HepG2 (cell line): ENCODE measurements at regions not wholly inside any gene's neighbourhood (a gene's known extent, or its start where the extent isn't known, plus 50 kb on each side); places are given as distances from the start of the nearest gene placed in this dataset.

Experiments used
- ATAC-seq: fragments of 200-7000 bp; cut with Tn5 transposase; 3 replicates; pipeline ENCODE4 v1.9.1; 2020; ENCODE audit warnings: mild to moderate bottlenecking, moderate library complexity
- BruUV-seq: library from RNA; stranded (reverse); fragments of 400-500 nt; replicated peaks from 2 replicates; lab custom pipeline; 2021; lab: Mats Ljungman, UMichigan
- CTCF ChIA-PET: fragments of 300-600 bp; formaldehyde crosslinking; extraction: SDS; loops from one replicate; lab custom pipeline; 2021; ENCODE audit warnings: low total read pairs, inconsistent platforms, low intra/inter-chr PET ratio; lab: Yijun Ruan, JAX
- POLR2A ChIA-PET: fragments of 350-600 bp; sonication (Branson Sonifier 250); formaldehyde crosslinking; loops from one replicate; lab custom pipeline; 2020; ENCODE audit warnings: antibody characterized with exemption, inconsistent platforms; lab: Yijun Ruan, JAX
- DNase-seq: peaks from one replicate; pipeline ENCODE4 v3.0.0-alpha.2; 2015; ENCODE audit warnings: low spot score
- FAIRE-seq: peaks from 3 replicates; lab custom pipeline; 2011; peaks lifted over from hg19 to GRCh38; lab: Jason Lieb, UNC
- H2AFZ ChIP-seq: one replicate; pipeline ENCODE4 v1.6.1; 2011; ENCODE audit warnings: low read length, inconsistent platforms
- H3K27ac ChIP-seq: fragments of 300-600 bp; 3 replicates; pipeline ENCODE4 v1.8.0; 2011; ENCODE audit warnings: mixed run types, mild to moderate bottlenecking, mixed read lengths, low read length, inconsistent platforms; ENCODE audit not compliant: insufficient read depth; ENCODE audit errors: extremely low read length
- H3K27me3 ChIP-seq, 2 experiments: fragments of 200-600 bp in 1 of 2; 2 replicates in 1 of 2; 3 replicates in 1 of 2; pipeline versions ENCODE4 v1.6.0 to v1.8.0; 2011; ENCODE audit warnings: low read length in 2 of 2, mild to moderate bottlenecking in 2 of 2, moderate library complexity in 2 of 2, inconsistent platforms in 1 of 2; ENCODE audit not compliant: insufficient read depth in 2 of 2, control insufficient read depth in 1 of 2
- H3K36me3 ChIP-seq, 2 experiments: fragments of 200-600 bp in 1 of 2; replicated peaks in 1 of 2; 2 replicates in 1 of 2; 3 replicates in 1 of 2; pipeline versions ENCODE4 v1.5.1 to v1.8.0; 2011; ENCODE audit warnings: low read length in 2 of 2, inconsistent platforms in 1 of 2; ENCODE audit not compliant: insufficient read depth in 2 of 2, control insufficient read depth in 1 of 2
- H3K4me1 ChIP-seq: 2 replicates; pipeline ENCODE4 v1.5.1; 2012; ENCODE audit warnings: low read length, inconsistent platforms; ENCODE audit not compliant: insufficient read depth
- H3K4me2 ChIP-seq: 2 replicates; pipeline ENCODE4 v1.6.0; 2011; ENCODE audit warnings: low read depth, low read length, inconsistent platforms
- H3K4me3 ChIP-seq, 3 experiments: fragments of 200-600 bp in 1 of 3; sonication (generic), shearing (Covaris generic) in 1 of 3; replicated peaks in 1 of 3; 2 replicates each; pipeline ENCODE4 v1.5.1; 2011 to 2016; ENCODE audit warnings: low read length in 3 of 3, inconsistent platforms in 2 of 3, low read depth in 2 of 3, mild to moderate bottlenecking in 2 of 3, control low read depth in 1 of 3, mixed read lengths in 1 of 3; ENCODE audit not compliant: insufficient read depth in 1 of 3
- H3K79me2 ChIP-seq: one replicate; pipeline ENCODE4 v1.6.1; 2011; ENCODE audit warnings: low read length, inconsistent platforms; ENCODE audit not compliant: insufficient read depth
- H3K9ac ChIP-seq: 2 replicates; pipeline ENCODE4 v1.6.0; 2011; ENCODE audit warnings: mild to moderate bottlenecking, low read depth, low read length, inconsistent platforms; ENCODE audit not compliant: insufficient read depth
- H3K9me3 ChIP-seq: 2 replicates; pipeline ENCODE4 v1.5.1; 2012; ENCODE audit warnings: mild to moderate bottlenecking, low read length
- H4K20me1 ChIP-seq: 2 replicates; pipeline ENCODE4 v1.6.0; 2011; ENCODE audit warnings: inconsistent platforms, mild to moderate bottlenecking, low read length, moderate library complexity; ENCODE audit not compliant: insufficient read depth
- CBX2 ChIP-seq, 2 experiments: fragments of 200-600 bp in 1 of 2; sonication (generic); formaldehyde crosslinking in 1 of 2; IDR thresholded peaks; 2 replicates each; pipeline versions ENCODE4 v1.7.0 to v1.8.1; 2018 to 2022; ENCODE audit warnings: low read depth in 2 of 2, low read length in 1 of 2, mild to moderate bottlenecking in 1 of 2, missing genetic modification reagents in 1 of 2
- JUNB ChIP-seq: sonication (generic); formaldehyde crosslinking; IDR thresholded peaks from 2 replicates; pipeline ENCODE4 v1.8.0; 2022; ENCODE audit warnings: missing genetic modification reagents, mild to moderate bottlenecking, borderline replicate concordance
- KAT8 ChIP-seq: IDR thresholded peaks from 2 replicates; pipeline ENCODE4 v1.6.1; 2016; ENCODE audit warnings: missing genetic modification reagents, missing compliant biosample characterization
- MAFF ChIP-seq: IDR thresholded peaks from 2 replicates; pipeline ENCODE4 v1.6.1; 2011; ENCODE audit warnings: low read depth, low read length, improper control_type of control experiment
- PRDM4 ChIP-seq: sonication (generic); formaldehyde crosslinking; IDR thresholded peaks from 2 replicates; pipeline ENCODE4 v1.9.0; 2021; ENCODE audit warnings: missing genetic modification reagents, borderline replicate concordance
- PRPF4 ChIP-seq: fragments of 200-400 bp; formaldehyde crosslinking; IDR thresholded peaks from 2 replicates; pipeline ENCODE4 v1.6.1; 2016; ENCODE audit warnings: low read length, low read depth; ENCODE audit not compliant: poor library complexity, severe bottlenecking
- RXRB ChIP-seq: IDR thresholded peaks from 2 replicates; pipeline ENCODE4 v1.6.1; 2016; ENCODE audit warnings: borderline replicate concordance, missing genetic modification reagents, missing compliant biosample characterization
- SNAPC5 ChIP-seq: sonication (generic); formaldehyde crosslinking; IDR thresholded peaks from 2 replicates; pipeline ENCODE4 v1.8.1; 2023; ENCODE audit warnings: mild to moderate bottlenecking, missing genetic modification reagents, borderline replicate concordance
- SOX6 ChIP-seq, 2 experiments: fragments of 450-650 bp in 1 of 2; sonication (generic) in 1 of 2; formaldehyde crosslinking in 1 of 2; IDR thresholded peaks; 2 replicates each; pipeline versions ENCODE4 v1.4.0 to v1.6.1; 2017 to 2020; ENCODE audit warnings: antibody characterized with exemption in 1 of 2, mild to moderate bottlenecking in 1 of 2, missing genetic modification reagents in 1 of 2
- TOPORS ChIP-seq: sonication (generic); formaldehyde crosslinking; IDR thresholded peaks from 2 replicates; pipeline ENCODE4 v1.8.0; 2023; ENCODE audit warnings: mild to moderate bottlenecking, missing genetic modification reagents
- ZBTB4 ChIP-seq: sonication (generic); formaldehyde crosslinking; IDR thresholded peaks from 2 replicates; pipeline ENCODE4 v1.4.0; 2020; ENCODE audit warnings: missing genetic modification reagents, mild to moderate bottlenecking, borderline replicate concordance
- ZNF260 ChIP-seq: sonication (generic); formaldehyde crosslinking; IDR thresholded peaks from 2 replicates; pipeline ENCODE4 v1.4.0; 2020; ENCODE audit warnings: missing genetic modification reagents, low read depth, mild to moderate bottlenecking, borderline replicate concordance
- ZNF674 ChIP-seq: sonication (generic); formaldehyde crosslinking; IDR thresholded peaks from 2 replicates; pipeline ENCODE4 v1.5.0; 2020; ENCODE audit warnings: low read depth, mild to moderate bottlenecking, missing genetic modification reagents
- ZNF878 ChIP-seq: sonication (generic); formaldehyde crosslinking; IDR thresholded peaks from 2 replicates; pipeline ENCODE4 v1.8.1; 2023; ENCODE audit warnings: mild to moderate bottlenecking, missing genetic modification reagents, moderate library complexity
- ZSCAN22 ChIP-seq: sonication (generic); formaldehyde crosslinking; IDR thresholded peaks from 2 replicates; pipeline ENCODE4 v1.4.0; 2020; ENCODE audit warnings: mild to moderate bottlenecking, missing genetic modification reagents
- WGBS: methylation state at CpG from one replicate; pipeline ENCODE4 v1.1.6; 2017; ENCODE audit warnings: low lambda C conversion rate; 5-methylcytosine and 5-hydroxymethylcytosine counted together
- in situ Hi-C: cut with HindIII; loops from 2 replicates; pipeline ENCODE4 v1.10.0; 2017; ENCODE audit warnings: low pct_unique_long_range_greater_than_20kb; ENCODE audit not compliant: extremely low pct_ligation_motif_present
- intact Hi-C: fragments of 100-400 bp; cut with micrococcal nuclease; formaldehyde crosslinking; loops from one replicate; pipeline ENCODE4 v1.10.0; 2022; ENCODE audit not compliant: unreplicated experiment

- TF ChIP-seq SNAPC5 (CRISPR knock-in tag) (no peak), MAFF (no peak)
- TF ChIP-seq, all 625 proteins: peak for 0
Observed at GRCh38 chr5:6183391-6184390, 194.7 kb downstream of the MED10 start (continued).

- H3K9me3 ChIP-seq = no peaks in the 10 kb centered on the region
- in situ Hi-C loops = no loop called here
- POLR2A ChIA-PET = no interaction called here
- H3K79me2 ChIP-seq = no peaks in the 10 kb centered on the region
- no peaks in the 10 kb centered on the region for H4K20me1 ChIP-seq
- WGBS = 46% methylated on average over 8 of the region's 23 CpGs
- no peaks in the 10 kb centered on the region for H3K27me3 ChIP-seq
- BruUV-seq = no TSS peak
- DNase-seq = no peak
- CTCF ChIA-PET = no interaction called here
- H3K36me3 ChIP-seq = no peaks in the 10 kb centered on the region
- no peak for ATAC-seq
- intact Hi-C loops = no loop called here
- H3K4me3 ChIP-seq = no peak overlapping the region
- no peaks in the 10 kb centered on the region for H3K4me1 ChIP-seq
- H3K9ac ChIP-seq = no peak overlapping the region
- no peak overlapping the region for H2AFZ ChIP-seq
- no peak for FAIRE-seq
- H3K4me2 ChIP-seq = no peak overlapping the region
- no peak overlapping the region for H3K27ac ChIP-seq
- no peak for TF ChIP-seq ZBTB4 (CRISPR knock-in tag)
- no peak for TF ChIP-seq ZNF260
- TF ChIP-seq CBX2 (IDR thresholded peaks at IDR 0.05; ENCODE audit: low read depth, low read length) = no peak
- no peak for TF ChIP-seq CBX2 (CRISPR knock-in tag; IDR thresholded peaks at IDR 0.05; ENCODE audit: low read depth)
- no peak for TF ChIP-seq TOPORS (CRISPR knock-in tag)
- no peak for TF ChIP-seq ZNF674 (CRISPR knock-in tag)
- no peak for TF ChIP-seq KAT8 (CRISPR knock-in tag)
- no peak for TF ChIP-seq PRDM4
- no peak for TF ChIP-seq JUNB (CRISPR knock-in tag)
- no peak for TF ChIP-seq ZNF878 (CRISPR knock-in tag)
- TF ChIP-seq PRPF4 = no peak
- TF ChIP-seq RXRB (CRISPR knock-in tag) = no peak
- TF ChIP-seq ZSCAN22 (CRISPR knock-in tag) = no peak
- no peak for TF ChIP-seq SOX6 (IDR thresholded peaks at IDR 0.05)
- TF ChIP-seq SOX6 (CRISPR knock-in tag; IDR thresholded peaks at IDR 0.05) = no peak
Observed at GRCh38 chr5:6182271-6182815, 196.0 kb downstream of the MED10 start.
